SK-N-SH (cell line): ENCODE measurements at regions not wholly inside any gene's neighbourhood (a gene's known extent, or its start where the extent isn't known, plus 50 kb on each side); places are given as distances from the start of the nearest gene placed in this dataset.

Source experiments
- CTCF ChIA-PET: fragments of 300-600, 350-600 bp; formaldehyde crosslinking; extraction: SDS; loops from one replicate; lab custom pipeline; 2021; lab: Yijun Ruan, JAX
- POLR2A ChIA-PET: fragments of 350-600 bp; sonication (Branson Sonifier 250); formaldehyde crosslinking; extraction: SDS; loops from one replicate; lab custom pipeline; 2020; ENCODE audit warnings: antibody characterized with exemption, inconsistent platforms; lab: Yijun Ruan, JAX
- DNase-seq: peaks from one replicate; pipeline ENCODE4 v3.0.0; 2012
- H2AFZ ChIP-seq: fragments of 200-600 bp; sonication (generic); 2 replicates; pipeline ENCODE4 v1.8.1; 2016; ENCODE audit warnings: antibody characterized with exemption, mild to moderate bottlenecking, low read depth
- H3F3A ChIP-seq: fragments of 200-600 bp; sonication (generic); replicated peaks from 2 replicates; pipeline ENCODE3; 2016; ENCODE audit warnings: antibody characterized with exemption, mild to moderate bottlenecking; ENCODE audit not compliant: insufficient read depth
- H3K27ac ChIP-seq, 2 experiments: fragments of 200-500 bp in 1 of 2; fragments of 200-600 bp in 1 of 2; sonication (Bioruptor generic) in 1 of 2; sonication (generic), shearing (Covaris generic) in 1 of 2; 2 replicates each; pipeline versions ENCODE4 v1.5.1 to v1.6.1; 2014 to 2016; ENCODE audit warnings: low read depth in 2 of 2, inconsistent platforms in 1 of 2, low read length in 1 of 2, mild to moderate bottlenecking in 1 of 2, mixed read lengths in 1 of 2
- H3K27me3 ChIP-seq: fragments of 200-600 bp; sonication (generic), shearing (Covaris generic); 2 replicates; pipeline ENCODE4 v1.6.1; 2016; ENCODE audit warnings: mixed run types; ENCODE audit not compliant: insufficient read depth
- H3K36me3 ChIP-seq, 2 experiments: fragments of 200-500 bp in 1 of 2; fragments of 200-600 bp in 1 of 2; sonication (Bioruptor generic) in 1 of 2; sonication (generic) in 1 of 2; replicated peaks in 1 of 2; 2 replicates each; pipeline versions ENCODE3 to v1.5.1; 2014 to 2016; ENCODE audit warnings: low read length in 1 of 2, mild to moderate bottlenecking in 1 of 2; ENCODE audit not compliant: insufficient read depth in 2 of 2, control insufficient read depth in 1 of 2
- H3K4me1 ChIP-seq, 2 experiments: fragments of 200-500 bp in 1 of 2; fragments of 200-600 bp in 1 of 2; sonication (Bioruptor generic) in 1 of 2; sonication (generic), shearing (Covaris generic) in 1 of 2; 2 replicates each; pipeline versions ENCODE4 v1.5.1 to v1.6.1; 2014 to 2016; ENCODE audit warnings: low read depth in 1 of 2, low read length in 1 of 2, mixed run types in 1 of 2; ENCODE audit not compliant: insufficient read depth in 2 of 2, control insufficient read depth in 1 of 2
- H3K4me2 ChIP-seq: fragments of 200-600 bp; sonication (generic), shearing (Covaris generic); 2 replicates; pipeline ENCODE4 v1.6.1; 2017; ENCODE audit warnings: mixed run types
- H3K4me3 ChIP-seq, 2 experiments: fragments of 200-500 bp in 1 of 2; fragments of 200-600 bp in 1 of 2; sonication (Bioruptor generic) in 1 of 2; sonication (generic), shearing (Covaris generic) in 1 of 2; 2 replicates each; pipeline versions ENCODE4 v1.5.1 to v1.8.1; 2014 to 2016; ENCODE audit warnings: low read depth in 2 of 2, inconsistent platforms in 1 of 2, low read length in 1 of 2, mild to moderate bottlenecking in 1 of 2, mixed read lengths in 1 of 2, moderate library complexity in 1 of 2
- H3K79me2 ChIP-seq: fragments of 200-600 bp; sonication (generic); 2 replicates; pipeline ENCODE4 v1.8.1; 2017; ENCODE audit warnings: mild to moderate bottlenecking; ENCODE audit not compliant: insufficient read depth
- H3K9ac ChIP-seq: fragments of 200-600 bp; sonication (generic); 2 replicates; pipeline ENCODE4 v1.6.1; 2017; ENCODE audit warnings: mixed run types
- H3K9me2 ChIP-seq: fragments of 200-600 bp; sonication (generic); 2 replicates; pipeline ENCODE4 v1.6.1; 2017; ENCODE audit warnings: mixed run types
- H3K9me3 ChIP-seq: fragments of 200-600 bp; sonication (generic); 2 replicates; pipeline ENCODE4 v1.6.1; 2017; ENCODE audit warnings: mixed run types, mild to moderate bottlenecking, moderate library complexity
- H4K20me1 ChIP-seq: fragments of 200-600 bp; sonication (generic); 2 replicates; pipeline ENCODE4 v1.6.1; 2017; ENCODE audit warnings: mild to moderate bottlenecking, mixed run types; ENCODE audit not compliant: insufficient read depth
- CHD2 ChIP-seq: fragments of 150-350 bp; IDR thresholded peaks from 2 replicates; pipeline ENCODE4 v1.6.1; 2018; ENCODE audit warnings: low read length; ENCODE audit not compliant: partially characterized antibody
- EZH2phosphoT487 ChIP-seq: fragments of 200-600 bp; sonication (generic); IDR thresholded peaks from 2 replicates; pipeline ENCODE4 v1.6.1; 2017; ENCODE audit warnings: low read depth, mixed run types, mild to moderate bottlenecking, antibody characterized with exemption, moderate library complexity, borderline replicate concordance
- FOXM1 ChIP-seq: IDR thresholded peaks from 2 replicates; pipeline ENCODE4 v1.4.0; 2012; ENCODE audit warnings: low read depth, mild to moderate bottlenecking
- MEF2A ChIP-seq: IDR thresholded peaks from 2 replicates; pipeline ENCODE4 v1.4.0; 2012; ENCODE audit warnings: low read depth, borderline replicate concordance
- RFX5 ChIP-seq: IDR thresholded peaks from 2 replicates; pipeline ENCODE4 v1.6.1; 2012; ENCODE audit warnings: mild to moderate bottlenecking, improper control_type of control experiment, low read length
- RXRA ChIP-seq: IDR thresholded peaks from 2 replicates; pipeline ENCODE4 v1.4.0; 2012; ENCODE audit warnings: low read depth, mild to moderate bottlenecking, borderline replicate concordance
- SMC3 ChIP-seq: IDR thresholded peaks from 2 replicates; pipeline ENCODE4 v1.6.1; 2012; ENCODE audit warnings: low read depth, low read length, improper control_type of control experiment
- TEAD4 ChIP-seq: IDR thresholded peaks from 2 replicates; pipeline ENCODE4 v1.4.0; 2012; ENCODE audit warnings: mild to moderate bottlenecking, borderline replicate concordance; ENCODE audit not compliant: insufficient read depth
- WGBS: methylation state at CpG from one replicate; pipeline ENCODE4 v1.1.6; 2017; ENCODE audit warnings: low lambda C conversion rate; 5-methylcytosine and 5-hydroxymethylcytosine counted together
- TF ChIP-seq, protein P1 (sequence below): IDR thresholded peaks from 2 replicates; pipeline ENCODE4 v1.6.1; 2012; ENCODE audit warnings: mild to moderate bottlenecking, low read depth, low read length, moderate library complexity
- TF ChIP-seq, protein P2 (sequence below): IDR thresholded peaks from 2 replicates; pipeline ENCODE4; 2012
- TF ChIP-seq, protein P3 (sequence below): fragments of 150-350 bp; IDR thresholded peaks from 2 replicates; pipeline ENCODE4 v1.6.1; 2017; ENCODE audit warnings: antibody characterized with exemption, low read length, low read depth, borderline replicate concordance

DNA sequence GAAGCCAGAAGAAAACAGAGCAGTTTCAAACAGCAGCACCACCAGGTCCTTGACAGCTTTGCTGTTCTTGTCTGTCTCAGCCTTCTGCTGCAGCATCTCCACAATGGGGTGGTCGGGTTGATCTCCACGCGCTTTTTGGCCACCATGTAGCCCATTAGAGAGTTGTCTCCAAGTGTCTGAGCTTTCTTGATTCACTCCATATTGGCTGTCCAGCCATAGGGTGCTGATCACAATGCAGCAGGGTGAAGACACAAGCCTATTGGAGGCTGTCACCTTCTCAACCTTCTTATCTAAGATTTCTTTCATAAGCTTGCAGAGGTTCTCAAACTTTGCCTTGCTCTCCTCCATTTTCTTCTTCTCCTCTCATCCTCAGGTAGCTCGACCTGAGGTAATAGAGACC lies 175.4 kb upstream of the S100G start:
- DNase-seq, result no peak
- no peak overlapping the region for H3K4me2 ChIP-seq
- H2AFZ ChIP-seq, result no peak overlapping the region
- H4K20me1 ChIP-seq, result no peaks in the 10 kb centered on the region
- ChIA-PET CTCF (no interaction called here), POLR2A (no interaction called here)
- H3K4me3 ChIP-seq, result no peak overlapping the region
- TF ChIP-seq, protein P1, sequence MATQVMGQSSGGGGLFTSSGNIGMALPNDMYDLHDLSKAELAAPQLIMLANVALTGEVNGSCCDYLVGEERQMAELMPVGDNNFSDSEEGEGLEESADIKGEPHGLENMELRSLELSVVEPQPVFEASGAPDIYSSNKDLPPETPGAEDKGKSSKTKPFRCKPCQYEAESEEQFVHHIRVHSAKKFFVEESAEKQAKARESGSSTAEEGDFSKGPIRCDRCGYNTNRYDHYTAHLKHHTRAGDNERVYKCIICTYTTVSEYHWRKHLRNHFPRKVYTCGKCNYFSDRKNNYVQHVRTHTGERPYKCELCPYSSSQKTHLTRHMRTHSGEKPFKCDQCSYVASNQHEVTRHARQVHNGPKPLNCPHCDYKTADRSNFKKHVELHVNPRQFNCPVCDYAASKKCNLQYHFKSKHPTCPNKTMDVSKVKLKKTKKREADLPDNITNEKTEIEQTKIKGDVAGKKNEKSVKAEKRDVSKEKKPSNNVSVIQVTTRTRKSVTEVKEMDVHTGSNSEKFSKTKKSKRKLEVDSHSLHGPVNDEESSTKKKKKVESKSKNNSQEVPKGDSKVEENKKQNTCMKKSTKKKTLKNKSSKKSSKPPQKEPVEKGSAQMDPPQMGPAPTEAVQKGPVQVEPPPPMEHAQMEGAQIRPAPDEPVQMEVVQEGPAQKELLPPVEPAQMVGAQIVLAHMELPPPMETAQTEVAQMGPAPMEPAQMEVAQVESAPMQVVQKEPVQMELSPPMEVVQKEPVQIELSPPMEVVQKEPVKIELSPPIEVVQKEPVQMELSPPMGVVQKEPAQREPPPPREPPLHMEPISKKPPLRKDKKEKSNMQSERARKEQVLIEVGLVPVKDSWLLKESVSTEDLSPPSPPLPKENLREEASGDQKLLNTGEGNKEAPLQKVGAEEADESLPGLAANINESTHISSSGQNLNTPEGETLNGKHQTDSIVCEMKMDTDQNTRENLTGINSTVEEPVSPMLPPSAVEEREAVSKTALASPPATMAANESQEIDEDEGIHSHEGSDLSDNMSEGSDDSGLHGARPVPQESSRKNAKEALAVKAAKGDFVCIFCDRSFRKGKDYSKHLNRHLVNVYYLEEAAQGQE, result peak; percentile 83
- TF ChIP-seq FOXM1, result no peak
- H3F3A ChIP-seq, result peaks cover 15% of the 10 kb centered on the region
- H3K79me2 ChIP-seq, result no peaks in the 10 kb centered on the region
- no peaks in the 10 kb centered on the region for H3K27me3 ChIP-seq
- peaks cover 0 to 2% of the 10 kb centered on the region in 2 experiments; a peak in 2 of 4 replicates for H3K4me1 ChIP-seq
- no peak overlapping the region for H3K27ac ChIP-seq
- H3K9ac ChIP-seq, result no peak overlapping the region
- WGBS, result 64% methylated on average over 4 of the region's 4 CpGs
- H3K36me3 ChIP-seq, result no peaks in the 10 kb centered on the region
- no peaks in the 10 kb centered on the region for H3K9me2 ChIP-seq
- no peaks in the 10 kb centered on the region for H3K9me3 ChIP-seq

DNA sequence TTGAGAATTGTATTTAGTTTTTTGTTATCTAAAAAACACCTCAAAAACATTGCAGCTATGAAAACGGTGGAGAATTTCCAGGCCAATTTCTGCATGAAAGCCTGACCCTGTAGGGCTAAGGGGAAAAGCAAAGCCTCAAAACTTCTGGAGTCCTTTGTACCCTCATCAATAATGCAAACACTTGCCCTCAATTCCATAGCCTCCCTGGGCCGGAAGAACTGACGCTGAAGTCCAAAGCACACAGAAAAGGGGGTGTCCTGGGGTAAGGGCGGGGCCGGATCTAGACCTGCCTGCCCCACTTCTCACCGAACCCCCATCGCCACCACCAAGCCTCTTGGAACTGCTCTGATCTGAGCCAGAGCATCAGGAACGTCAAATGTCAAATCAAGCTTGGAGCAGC lies 173.9 kb upstream of the S100G start:
- WGBS, result 60% methylated on average over 8 of the region's 8 CpGs
- Histone ChIP-seq H4K20me1 (no peaks in the 10 kb centered on the region), H3K4me2 (no peak overlapping the region), H2AFZ (no peak overlapping the region), H3K4me3 (no peak overlapping the region), H3K9ac (no peak overlapping the region), H3K36me3 (no peaks in the 10 kb centered on the region), H3K4me1 (peaks cover 0 to 11% of the 10 kb centered on the region in 2 experiments; a peak in 3 of 4 replicates), H3K27ac (no peak overlapping the region), H3K9me2 (no peaks in the 10 kb centered on the region), H3K9me3 (no peaks in the 10 kb centered on the region), H3K79me2 (no peaks in the 10 kb centered on the region), H3K27me3 (no peaks in the 10 kb centered on the region), H3F3A (peaks cover 23% of the 10 kb centered on the region)
- CTCF ChIA-PET, result interaction anchor here (0.7 kb wide), 1 partner anchor 9 kb away, joined by 3 read pairs; no protein-coding TSS in a partner anchor
- POLR2A ChIA-PET, result no interaction called here
- TF ChIP-seq EZH2phosphoT487 (no peak), FOXM1 (no peak), RFX5 (no peak), TEAD4 (no peak), MEF2A (no peak), CHD2 (no peak), RXRA (no peak), SMC3 (no peak)
- TF ChIP-seq, protein P2, sequence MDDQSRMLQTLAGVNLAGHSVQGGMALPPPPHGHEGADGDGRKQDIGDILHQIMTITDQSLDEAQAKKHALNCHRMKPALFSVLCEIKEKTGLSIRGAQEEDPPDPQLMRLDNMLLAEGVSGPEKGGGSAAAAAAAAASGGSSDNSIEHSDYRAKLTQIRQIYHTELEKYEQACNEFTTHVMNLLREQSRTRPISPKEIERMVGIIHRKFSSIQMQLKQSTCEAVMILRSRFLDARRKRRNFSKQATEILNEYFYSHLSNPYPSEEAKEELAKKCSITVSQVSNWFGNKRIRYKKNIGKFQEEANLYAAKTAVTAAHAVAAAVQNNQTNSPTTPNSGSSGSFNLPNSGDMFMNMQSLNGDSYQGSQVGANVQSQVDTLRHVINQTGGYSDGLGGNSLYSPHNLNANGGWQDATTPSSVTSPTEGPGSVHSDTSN, result no peak
- TF ChIP-seq, protein P3, sequence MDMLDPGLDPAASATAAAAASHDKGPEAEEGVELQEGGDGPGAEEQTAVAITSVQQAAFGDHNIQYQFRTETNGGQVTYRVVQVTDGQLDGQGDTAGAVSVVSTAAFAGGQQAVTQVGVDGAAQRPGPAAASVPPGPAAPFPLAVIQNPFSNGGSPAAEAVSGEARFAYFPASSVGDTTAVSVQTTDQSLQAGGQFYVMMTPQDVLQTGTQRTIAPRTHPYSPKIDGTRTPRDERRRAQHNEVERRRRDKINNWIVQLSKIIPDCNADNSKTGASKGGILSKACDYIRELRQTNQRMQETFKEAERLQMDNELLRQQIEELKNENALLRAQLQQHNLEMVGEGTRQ, result no peak
- TF ChIP-seq, protein P1, result no peak
- DNase-seq, result no peak
